OCI-LY1 (cell line): ENCODE measurements at regions not wholly inside any gene's neighbourhood (a gene's known extent, or its start where the extent isn't known, plus 50 kb on each side); places are given as distances from the start of the nearest gene placed in this dataset.

Experiments used
- EZH2 ChIP-seq: fragments of 200-600 bp; sonication (generic), shearing (Covaris generic); IDR thresholded peaks from 2 replicates; pipeline ENCODE4 v1.8.0; 2017; ENCODE audit warnings: borderline replicate concordance, mixed run types, mild to moderate bottlenecking, antibody characterized with exemption, low read length, moderate library complexity, mixed read lengths
- TF ChIP-seq, protein P1 (sequence below): fragments of 200-600 bp; sonication (generic), shearing (Covaris generic); IDR thresholded peaks from 2 replicates; pipeline ENCODE4 v1.5.1; 2017; ENCODE audit warnings: mild to moderate bottlenecking, antibody characterized with exemption, low read length, moderate library complexity, mixed read lengths

GRCh38 chr7:32204361-32205018 lies 134.3 kb upstream of the PDE1C start:
- TF ChIP-seq, protein P1, sequence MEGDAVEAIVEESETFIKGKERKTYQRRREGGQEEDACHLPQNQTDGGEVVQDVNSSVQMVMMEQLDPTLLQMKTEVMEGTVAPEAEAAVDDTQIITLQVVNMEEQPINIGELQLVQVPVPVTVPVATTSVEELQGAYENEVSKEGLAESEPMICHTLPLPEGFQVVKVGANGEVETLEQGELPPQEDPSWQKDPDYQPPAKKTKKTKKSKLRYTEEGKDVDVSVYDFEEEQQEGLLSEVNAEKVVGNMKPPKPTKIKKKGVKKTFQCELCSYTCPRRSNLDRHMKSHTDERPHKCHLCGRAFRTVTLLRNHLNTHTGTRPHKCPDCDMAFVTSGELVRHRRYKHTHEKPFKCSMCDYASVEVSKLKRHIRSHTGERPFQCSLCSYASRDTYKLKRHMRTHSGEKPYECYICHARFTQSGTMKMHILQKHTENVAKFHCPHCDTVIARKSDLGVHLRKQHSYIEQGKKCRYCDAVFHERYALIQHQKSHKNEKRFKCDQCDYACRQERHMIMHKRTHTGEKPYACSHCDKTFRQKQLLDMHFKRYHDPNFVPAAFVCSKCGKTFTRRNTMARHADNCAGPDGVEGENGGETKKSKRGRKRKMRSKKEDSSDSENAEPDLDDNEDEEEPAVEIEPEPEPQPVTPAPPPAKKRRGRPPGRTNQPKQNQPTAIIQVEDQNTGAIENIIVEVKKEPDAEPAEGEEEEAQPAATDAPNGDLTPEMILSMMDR, result peak; percentile 57
- TF ChIP-seq EZH2, result no peak
